GM18517 (cell line): ENCODE measurements at regions not wholly inside any gene's neighbourhood (a gene's known extent, or its start where the extent isn't known, plus 50 kb on each side); places are given as distances from the start of the nearest gene placed in this dataset.

Source experiments
- ATAC-seq: cut with Tn5 transposase; IDR thresholded peaks from one replicate; pipeline ENCODE4 v1.9.1; 2021; ENCODE audit warnings: mild to moderate bottlenecking, moderate library complexity; ENCODE audit not compliant: unreplicated experiment

DNA sequence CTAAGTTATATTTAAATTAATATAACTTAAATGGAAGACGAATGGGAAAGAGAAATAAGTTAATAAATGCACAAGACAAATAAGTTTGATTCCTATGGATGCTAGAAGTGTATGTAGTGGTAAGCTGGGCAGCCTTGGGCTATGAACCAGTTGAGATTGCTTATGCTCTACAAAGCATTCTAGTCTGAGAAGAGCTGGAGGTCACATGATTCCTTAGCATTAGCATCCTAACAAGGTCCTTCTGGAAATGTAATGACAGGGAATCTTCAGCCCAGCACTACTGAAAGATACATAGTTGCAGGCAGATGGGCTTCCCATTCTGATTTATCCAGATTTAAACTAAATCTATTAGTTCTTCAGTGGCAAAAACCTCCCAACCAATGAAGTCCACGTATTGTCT lies 102.3 kb upstream of the ESRRG start:
- no peak for ATAC-seq

DNA sequence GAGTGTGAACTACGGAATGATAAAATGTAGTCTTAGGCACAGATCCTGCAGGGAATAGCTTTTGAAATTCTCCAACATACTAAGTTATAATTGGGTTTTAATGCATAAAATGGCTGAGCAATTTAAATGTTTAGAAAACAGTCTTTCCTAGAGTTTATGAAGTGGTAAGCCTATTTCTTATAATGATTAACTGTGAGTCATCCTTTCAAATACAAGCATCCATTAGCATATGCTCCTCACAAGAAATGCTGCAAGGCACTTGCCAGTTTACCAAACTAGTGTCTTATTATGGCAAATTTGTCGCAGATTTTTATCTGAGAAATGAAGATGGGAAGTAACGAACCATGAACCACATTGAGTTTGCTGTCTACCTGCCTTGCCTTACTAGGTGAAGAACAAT lies 101.3 kb upstream of the ESRRG start:
- no peak for ATAC-seq

DNA sequence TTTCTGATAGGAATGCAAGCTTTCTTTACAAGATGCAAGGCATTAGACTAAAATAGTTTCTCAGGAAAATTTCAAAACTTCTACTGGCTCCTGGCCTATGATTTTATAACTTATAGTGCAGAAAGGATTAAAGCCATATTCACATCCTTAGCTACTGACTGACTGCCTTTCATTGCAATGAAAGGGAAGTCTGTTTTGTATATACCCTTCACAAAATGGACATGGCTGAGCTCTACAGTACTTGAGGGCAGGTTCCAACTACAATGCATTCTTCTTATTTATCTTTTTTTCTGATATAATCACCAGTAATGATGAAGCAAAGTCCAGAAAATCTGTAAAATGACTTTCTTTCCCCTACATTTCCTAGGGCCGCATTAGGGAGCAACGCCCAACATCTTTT lies 100.5 kb upstream of the ESRRG start:
- no peak for ATAC-seq

DNA sequence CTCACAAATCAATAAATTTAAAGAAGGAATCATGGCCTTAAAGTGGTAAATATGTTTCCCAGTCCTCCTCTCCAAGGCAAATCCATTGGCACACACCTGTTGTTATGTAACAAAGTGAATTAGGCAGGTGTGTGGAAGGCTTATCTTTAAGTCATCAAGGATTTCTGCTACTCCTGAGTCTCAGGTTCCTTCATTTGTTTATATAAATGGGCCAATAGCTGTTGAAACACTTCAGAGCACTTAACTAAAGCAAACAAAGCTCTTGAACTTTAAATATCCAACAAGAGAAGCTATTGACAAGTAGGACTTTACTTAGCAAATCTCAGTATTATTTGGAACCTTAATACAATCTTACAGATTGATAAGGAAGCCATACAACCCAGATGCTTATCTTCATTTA lies 99.3 kb upstream of the ESRRG start:
- no peak for ATAC-seq

DNA sequence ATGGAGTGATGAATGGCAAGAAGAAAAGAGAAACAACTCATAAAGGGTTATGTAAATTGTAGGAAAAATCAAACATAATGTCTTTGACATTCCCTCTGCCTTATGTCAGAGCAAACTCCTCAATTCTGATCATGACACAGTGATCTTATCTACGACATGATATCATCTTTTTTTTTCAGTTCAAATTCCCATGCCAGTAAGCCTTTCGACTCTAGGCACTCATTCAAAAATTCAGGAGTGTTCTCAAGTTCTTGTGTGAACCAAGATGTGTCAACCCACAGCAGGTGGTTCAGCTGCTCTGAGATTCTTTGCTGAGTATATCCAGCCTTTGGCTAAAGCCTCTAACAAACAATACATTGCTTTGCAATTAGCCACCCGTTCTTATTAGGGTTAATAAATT lies 97.1 kb upstream of the ESRRG start:
- ATAC-seq = no peak

DNA sequence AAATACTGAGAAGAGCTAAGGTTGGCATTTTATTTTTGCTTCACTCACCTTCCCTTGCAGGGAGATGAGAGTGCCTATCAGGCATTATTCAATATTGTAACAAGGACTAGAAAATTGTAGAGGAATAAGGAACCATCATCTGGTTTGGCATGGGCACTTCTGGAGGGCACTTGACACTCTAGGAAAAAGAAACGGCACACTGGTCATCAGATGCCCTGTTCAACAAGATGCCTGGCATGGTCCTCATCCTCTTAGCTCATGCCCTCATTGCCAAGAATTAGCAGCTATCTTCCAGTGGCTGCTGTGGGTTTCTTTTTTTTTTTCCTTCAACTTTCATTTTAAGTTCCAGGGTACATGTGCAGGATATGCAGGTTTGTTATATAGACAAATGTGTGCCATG lies 95.1 kb upstream of the ESRRG start:
- ATAC-seq = no peak

DNA sequence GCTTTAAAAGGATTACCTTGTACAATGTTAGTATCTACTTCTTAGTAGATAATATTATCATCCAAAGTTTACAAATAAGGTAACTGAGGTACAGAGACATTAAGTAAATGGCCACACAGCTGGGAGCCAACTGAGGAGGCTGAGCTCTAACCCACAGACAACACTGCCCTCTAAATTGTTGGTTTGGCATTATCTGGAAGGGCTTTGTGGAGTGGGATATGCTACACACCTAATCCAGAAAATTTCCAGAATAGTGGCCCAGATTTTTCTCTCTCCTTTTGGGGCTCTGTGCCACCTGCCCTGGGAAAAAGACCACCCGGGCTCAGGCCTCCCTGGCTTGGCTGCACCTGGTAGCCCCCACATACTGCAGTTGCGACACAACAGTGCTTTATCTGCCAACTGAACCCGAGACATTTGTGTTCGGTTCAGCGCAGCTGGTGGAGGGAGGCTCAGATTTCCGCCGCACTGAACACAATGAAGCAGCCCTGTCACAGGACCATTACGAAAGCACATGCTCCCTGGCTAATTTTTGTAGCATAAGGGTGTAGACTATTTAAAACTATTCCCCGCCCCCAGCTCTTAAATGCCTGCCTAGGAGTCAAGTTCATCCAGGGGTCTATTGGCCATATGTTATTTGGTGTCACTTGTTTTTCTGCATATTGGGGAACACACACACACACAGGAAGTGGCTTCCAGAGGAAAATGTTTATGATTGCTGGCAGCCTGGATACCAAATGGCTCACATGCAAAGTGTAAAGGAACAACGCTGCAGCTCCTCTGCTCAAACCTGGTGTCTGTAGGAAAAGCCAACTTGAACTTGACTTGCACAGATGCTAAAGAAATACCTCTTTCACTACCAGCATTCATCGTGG lies 92.3 kb upstream of the ESRRG start:
- ATAC-seq = no peak

DNA sequence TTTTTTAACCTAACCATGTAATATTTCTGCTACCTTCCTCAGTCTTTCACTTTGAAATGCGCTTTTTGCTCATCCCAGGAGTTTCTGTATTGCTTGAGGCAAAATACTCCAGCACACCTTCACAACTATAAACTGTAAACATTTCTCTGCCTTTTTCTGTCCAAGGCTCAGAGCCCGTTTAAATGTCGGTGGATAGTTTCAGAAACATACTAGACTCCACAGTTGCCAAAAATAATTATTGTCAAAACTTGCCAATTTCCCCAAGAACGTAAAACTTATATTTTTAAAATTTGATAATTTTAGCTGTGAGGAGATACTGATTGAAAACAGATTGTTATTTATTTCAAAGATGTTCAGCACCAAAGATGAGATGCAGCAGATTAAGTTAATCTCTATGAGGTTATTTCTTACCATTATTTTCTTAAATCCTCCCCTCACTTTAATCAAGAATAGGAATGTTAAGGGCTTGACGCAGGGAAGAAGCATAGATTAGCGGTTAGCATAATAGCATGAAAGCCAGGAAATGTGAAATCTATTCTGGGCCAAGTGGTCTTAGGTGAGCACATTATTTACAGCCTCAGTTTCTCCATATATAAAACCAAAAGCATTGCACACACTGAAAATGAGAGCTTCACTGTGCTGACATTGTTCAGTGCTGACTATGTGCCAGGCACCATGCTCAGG lies 91.5 kb upstream of the ESRRG start:
- no peak for ATAC-seq

DNA sequence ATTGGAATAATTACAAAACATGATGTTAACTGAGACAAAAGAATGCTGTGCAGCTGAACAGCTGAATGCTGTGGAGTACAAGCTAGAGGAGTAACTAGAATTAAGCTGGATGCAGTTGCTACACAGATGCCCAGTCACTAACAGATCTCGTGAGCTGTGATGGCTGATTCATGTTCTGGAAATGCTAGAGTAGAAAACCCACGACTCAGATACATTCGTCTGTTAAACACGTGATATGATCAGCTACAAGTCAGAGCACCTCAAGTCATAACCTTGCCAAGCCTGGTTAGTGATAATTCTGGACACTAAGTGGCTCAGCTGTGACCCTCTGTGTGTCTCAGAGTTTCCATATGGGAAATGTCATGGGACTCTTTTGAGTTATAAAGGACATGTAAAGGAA lies 89.7 kb upstream of the ESRRG start:
- no peak for ATAC-seq

DNA sequence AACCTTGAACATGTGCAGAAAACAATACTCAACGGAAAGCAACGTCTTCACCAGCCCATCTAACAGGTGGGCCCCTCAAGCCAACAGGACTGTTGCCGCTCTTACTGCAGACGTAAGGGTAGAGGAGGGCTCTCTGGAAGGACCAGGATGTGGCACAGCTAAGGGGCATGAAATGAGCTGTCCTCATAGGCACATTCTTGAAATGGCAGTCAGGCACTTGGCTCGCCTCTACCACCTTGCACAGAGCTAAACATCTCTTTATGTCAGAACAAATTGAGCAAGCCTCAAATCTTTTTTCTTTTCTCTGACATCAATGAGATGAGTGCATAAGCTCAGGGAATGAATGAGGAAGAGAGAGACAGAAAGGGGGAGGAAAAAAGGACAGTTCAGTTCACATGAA lies 86.4 kb upstream of the ESRRG start:
- no peak for ATAC-seq

DNA sequence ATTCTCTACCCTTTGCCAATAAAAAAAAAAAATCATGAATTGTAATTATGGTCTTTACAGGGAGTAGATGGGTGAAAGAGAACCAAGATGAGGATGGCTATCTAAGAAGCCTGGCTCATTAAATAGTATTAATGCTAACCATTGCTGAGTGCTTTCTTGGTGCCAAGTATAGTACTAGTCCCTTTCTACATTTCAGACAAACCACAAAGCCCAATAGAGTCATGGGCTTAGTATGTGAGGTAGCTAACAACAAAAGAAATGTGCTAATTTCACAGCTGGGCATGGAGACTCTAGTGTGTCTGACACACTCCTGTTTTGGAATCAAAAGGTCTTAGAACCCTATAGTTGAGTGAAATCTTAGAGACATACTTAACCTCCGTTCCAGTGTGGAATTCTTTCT lies 84.5 kb upstream of the ESRRG start:
- no peak for ATAC-seq

DNA sequence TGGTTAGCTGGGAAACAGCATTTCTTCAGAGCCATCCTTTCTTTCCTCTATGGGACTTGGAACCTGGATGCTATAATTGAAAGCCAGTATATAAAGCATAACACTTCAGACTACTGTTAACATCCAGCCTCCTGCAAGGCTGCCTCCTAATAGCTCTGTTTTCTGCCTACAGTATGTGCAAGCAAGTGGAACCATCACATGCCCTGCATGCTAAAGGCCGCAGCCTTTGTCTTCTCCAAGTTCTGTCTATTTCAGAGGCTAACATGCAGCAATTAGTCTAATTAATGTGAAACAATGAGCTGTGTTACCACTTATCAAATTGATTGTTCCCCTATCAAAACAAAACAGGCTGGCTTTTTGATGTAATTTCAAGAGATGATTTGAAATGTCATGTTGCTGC lies 82.7 kb upstream of the ESRRG start:
- no peak for ATAC-seq

DNA sequence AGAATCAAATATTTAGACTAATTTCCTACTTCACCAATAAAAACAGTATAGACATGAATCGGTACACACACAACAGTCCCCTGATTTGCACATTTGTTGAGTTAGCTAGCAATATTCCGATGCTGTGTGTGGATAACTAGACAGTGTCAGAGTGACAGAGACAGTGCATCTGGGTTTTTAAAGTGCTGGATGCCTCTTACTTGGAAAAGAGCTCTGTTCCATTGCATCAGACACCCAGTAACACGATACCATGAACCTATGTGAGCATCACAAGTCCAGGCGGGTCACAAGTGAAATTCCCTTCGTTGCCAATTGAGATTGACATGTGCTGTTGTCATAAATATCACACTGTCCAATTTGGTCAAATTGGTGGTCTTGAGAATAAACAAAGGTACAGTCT lies 82.0 kb upstream of the ESRRG start:
- ATAC-seq = no peak

DNA sequence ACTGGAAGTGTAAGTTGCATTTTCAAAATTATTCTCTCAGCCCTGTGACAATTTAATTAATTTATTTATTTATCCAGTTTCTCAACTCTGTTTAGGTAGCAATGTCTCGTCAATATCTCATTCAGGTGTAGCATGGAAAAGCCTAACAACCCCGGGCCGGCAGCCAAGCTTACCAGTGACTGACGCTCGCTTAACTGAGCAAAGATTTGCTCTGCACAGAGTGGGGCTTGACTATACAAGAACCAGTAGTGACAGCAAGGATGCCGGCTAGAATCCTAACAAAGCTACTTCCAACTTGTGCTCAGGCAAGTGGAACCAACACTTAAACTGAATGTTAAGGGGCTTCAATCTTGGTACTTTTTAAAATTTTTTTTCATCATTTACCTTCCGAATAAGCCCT lies 80.9 kb upstream of the ESRRG start:
- no peak for ATAC-seq

DNA sequence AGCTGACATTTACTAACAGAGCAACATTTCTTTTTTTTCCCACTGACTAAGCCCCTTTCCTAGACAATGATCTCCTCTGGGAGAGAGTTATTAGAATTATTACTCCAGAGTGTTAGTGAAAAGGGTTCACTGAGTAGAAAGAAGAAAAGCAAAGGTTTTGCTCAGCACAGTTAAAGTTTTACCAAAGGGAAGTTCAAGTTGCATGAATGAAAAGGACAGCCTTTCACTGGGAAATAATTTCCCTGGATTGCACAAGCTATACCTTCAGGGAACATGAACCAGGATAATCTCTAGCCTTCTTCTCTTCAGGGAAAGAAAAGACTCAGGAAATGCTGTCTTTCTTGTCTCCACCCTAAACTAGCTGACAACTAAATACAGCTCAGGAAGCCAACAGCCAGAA lies 71.4 kb upstream of the ESRRG start:
- no peak for ATAC-seq

DNA sequence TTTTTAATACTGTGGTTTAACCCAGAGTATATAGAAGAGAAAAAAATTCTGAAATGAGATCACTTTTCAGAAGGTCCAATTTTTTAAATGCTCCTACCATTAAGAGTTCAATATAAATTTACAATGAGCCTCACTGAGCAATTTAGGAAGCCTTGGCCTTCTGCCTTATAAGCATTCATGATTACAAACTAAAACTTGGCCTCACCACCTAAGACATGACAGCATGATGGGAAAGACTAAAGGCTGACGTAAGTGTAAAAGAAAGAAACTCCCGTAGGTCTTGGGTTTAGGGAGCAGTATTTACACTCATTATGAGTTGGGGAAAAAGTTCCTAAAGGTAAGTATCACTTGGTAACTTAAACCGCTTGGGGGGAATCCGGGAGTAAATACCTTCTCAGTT lies 70.7 kb upstream of the ESRRG start:
- ATAC-seq = no peak

DNA sequence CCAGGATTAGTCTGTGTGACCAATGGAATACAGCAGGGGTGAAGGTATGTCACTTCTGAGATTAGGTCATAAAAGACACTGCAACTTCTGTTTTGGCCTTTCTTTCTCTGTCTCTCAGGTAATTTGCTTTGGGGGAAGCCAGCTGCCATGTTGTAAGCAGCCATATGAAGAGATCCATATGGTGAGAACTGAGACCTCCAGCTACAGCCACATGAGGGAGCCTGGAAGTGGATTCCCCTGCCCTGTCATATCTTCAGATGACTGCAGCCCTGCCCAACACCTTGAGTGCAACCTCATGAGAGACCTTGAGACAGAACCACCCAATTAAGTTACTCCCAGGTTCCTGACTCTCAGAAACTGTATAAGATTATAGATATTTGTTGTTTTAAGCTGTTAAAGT lies 70.1 kb upstream of the ESRRG start:
- ATAC-seq = no peak

DNA sequence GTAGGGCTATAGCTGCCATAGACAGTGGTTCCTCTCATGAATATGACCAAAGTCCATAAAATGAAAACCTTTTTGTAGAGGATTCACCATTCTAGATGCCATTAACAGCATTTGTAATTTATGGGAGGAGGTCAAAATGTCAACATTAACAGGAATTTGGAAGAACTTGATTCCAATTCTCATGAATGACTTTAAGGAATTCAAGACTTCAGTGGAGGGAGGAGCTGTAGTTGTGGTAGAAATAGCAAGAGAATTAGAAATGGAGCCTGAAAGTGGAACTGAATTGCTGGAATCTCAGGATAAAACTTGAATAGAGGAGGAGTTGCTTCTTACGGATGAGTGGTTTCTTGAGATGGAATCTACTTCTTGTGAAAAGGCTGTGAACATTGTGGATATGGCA lies 65.4 kb upstream of the ESRRG start:
- no peak for ATAC-seq

DNA sequence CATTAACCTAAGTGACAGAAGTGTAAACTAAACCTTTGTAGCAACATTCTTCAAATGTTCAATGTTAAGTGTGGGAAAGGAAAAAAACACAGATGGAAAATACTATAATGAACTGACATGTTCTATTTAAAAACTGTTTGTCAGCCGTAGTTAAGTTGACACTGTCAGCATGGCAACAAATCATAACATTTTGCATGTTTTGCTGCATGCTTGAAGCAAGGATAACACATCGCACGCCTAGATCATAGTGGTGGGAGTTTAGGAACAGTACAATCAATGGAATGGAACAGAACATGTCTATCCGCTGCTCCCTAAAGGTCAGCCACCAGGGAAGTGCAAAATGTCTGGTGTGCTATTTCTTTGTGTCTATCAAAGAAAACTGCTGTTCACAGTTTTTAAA lies 62.5 kb upstream of the ESRRG start:
- no peak for ATAC-seq

DNA sequence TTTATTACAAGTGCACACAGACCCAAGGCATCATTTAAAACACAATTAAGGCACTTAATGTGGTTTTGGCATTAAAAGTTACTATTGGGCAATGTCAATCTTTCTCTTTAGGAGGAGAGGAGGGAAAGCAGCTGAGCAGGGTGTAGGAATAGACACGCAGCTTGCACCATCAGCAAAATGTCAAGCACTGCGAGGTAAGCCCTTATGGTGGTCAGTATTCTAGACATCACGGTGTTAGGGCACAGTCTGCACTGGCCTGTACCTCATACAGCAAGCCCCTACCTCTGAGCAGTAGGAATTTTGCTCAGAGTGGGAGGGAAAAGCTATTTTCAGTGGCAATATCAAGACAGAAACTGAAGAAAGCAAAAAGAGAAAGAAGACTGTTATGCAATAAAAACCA lies 62.0 kb upstream of the ESRRG start:
- no peak for ATAC-seq

DNA sequence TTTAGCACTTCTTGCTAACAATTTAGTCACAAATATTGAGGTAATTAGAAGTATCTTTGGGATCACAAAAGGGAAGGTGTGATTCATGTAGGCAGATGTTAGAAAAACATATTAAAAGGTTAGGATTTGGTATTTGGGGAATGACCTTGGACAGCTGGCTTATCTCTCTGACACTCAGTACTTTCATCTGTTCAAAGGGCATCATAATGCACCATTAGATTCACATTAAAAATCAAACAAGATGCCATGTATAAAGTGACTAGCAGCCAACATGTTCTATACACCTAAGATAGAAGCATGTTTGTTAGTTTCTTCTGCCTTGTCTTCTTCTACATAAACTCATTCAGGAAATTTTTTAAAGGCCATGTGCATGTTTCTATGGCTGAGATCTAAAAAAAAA lies 56.5 kb upstream of the ESRRG start:
- no peak for ATAC-seq

DNA sequence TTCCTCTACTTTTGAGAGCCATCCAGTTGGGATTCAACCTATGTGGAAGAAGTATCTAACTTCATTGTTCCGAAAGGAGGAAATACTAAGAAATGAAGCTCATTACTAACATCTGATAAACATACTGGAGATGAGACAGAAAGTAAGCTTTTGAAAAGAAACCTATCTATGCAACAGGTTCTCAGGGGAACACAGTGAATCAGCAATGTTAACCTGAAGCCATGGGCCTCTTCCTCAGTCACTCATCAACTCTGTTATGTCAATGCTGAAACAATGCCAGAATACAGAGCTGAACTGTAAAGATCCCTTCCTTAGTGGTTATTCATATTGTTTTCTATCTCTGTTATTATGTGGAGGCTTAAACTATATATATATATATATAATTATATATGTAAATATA lies 55.5 kb upstream of the ESRRG start:
- ATAC-seq = no peak

DNA sequence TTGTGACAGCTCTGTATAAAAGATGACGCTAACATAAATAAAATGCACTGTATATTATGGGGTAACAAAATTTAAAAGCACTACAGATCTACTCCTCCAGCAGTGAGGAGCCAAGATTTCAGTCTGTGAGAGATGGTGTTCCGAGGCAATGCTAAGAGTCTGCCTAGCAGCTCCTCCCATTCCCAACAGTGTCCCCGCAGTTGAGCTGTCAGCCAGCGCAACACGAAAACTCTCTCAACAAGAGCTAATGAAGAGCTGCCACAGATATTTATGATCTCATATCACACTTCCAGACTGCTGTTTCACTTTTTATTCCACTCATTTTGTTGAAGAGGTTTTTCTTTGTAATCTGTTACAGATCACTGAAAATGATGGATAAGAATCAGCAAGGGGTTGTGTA lies 53.9 kb upstream of the ESRRG start:
- ATAC-seq = no peak
